ENCODE measurements at regions not wholly inside any gene's neighbourhood (a gene's known extent, or its start where the extent isn't known, plus 50 kb on each side); places are given as distances from the start of the nearest gene placed in this dataset.

GRCh38 chr1:87219626-87220025, 109.1 kb upstream of the LMO4 start:
- intact Hi-C loops (cut with micrococcal nuclease; ENCODE audit: unreplicated experiment), result no loop called here
- H3K36me3 ChIP-seq (ENCODE audit: insufficient read depth, low read length, poor library complexity, severe bottlenecking), result no peaks in the 10 kb centered on the region
- no peaks in the 10 kb centered on the region for H3K9me3 ChIP-seq (ENCODE audit: low read depth, low read length, poor library complexity, severe bottlenecking)
- DNase-seq (ENCODE audit: low spot score), result no peak
- peaks cover under 1% of the 10 kb centered on the region for H3K4me1 ChIP-seq (ENCODE audit: insufficient read depth, low read length, poor library complexity, severe bottlenecking)
- ChIA-PET CTCF (no interaction called here), POLR2A (ENCODE audit: low non-redundant PET) (no interaction called here)
- H3K27me3 ChIP-seq (replicated peaks; ENCODE audit: insufficient read depth, low read depth, low read length, poor library complexity), result no peaks in the 10 kb centered on the region
- no peak overlapping the region for H3K27ac ChIP-seq (ENCODE audit: low read depth, low read length, poor library complexity, severe bottlenecking)
- no peak for TF ChIP-seq EZH2 (IDR thresholded peaks at IDR 0.05; ENCODE audit: borderline replicate concordance, low read depth, low read length, poor library complexity, severe bottlenecking)
- TF ChIP-seq CTCF (conservative IDR thresholded peaks at IDR 0.05; ENCODE audit: low read depth, low read length), result no peak
- no peak overlapping the region for H3K4me3 ChIP-seq (ENCODE audit: low read depth, low read length, poor library complexity, severe bottlenecking)
- no TSS peak for BruUV-seq (replicated peaks)

GRCh38 chr1:87220993-87221392, 107.7 kb upstream of the LMO4 start:
- no TSS peak for BruUV-seq (replicated peaks)
- intact Hi-C loops (cut with micrococcal nuclease; ENCODE audit: unreplicated experiment), result no loop called here
- Histone ChIP-seq H3K4me1 (ENCODE audit: insufficient read depth, low read length, poor library complexity, severe bottlenecking) (peaks cover 5% of the 10 kb centered on the region), H3K4me3 (ENCODE audit: low read depth, low read length, poor library complexity, severe bottlenecking) (no peak overlapping the region), H3K9me3 (ENCODE audit: low read depth, low read length, poor library complexity, severe bottlenecking) (no peaks in the 10 kb centered on the region), H3K27ac (ENCODE audit: low read depth, low read length, poor library complexity, severe bottlenecking) (no peak overlapping the region), H3K36me3 (ENCODE audit: insufficient read depth, low read length, poor library complexity, severe bottlenecking) (no peaks in the 10 kb centered on the region), H3K27me3 (replicated peaks; ENCODE audit: insufficient read depth, low read depth, low read length, poor library complexity) (no peaks in the 10 kb centered on the region)
- no peak for TF ChIP-seq CTCF (conservative IDR thresholded peaks at IDR 0.05; ENCODE audit: low read depth, low read length)
- no peak for TF ChIP-seq EZH2 (IDR thresholded peaks at IDR 0.05; ENCODE audit: borderline replicate concordance, low read depth, low read length, poor library complexity, severe bottlenecking)
- POLR2A ChIA-PET (ENCODE audit: low non-redundant PET), result no interaction called here
- CTCF ChIA-PET, result no interaction called here
- DNase-seq (ENCODE audit: low spot score), result no peak

GRCh38 chr1:87224201-87224600, 104.5 kb upstream of the LMO4 start:
- intact Hi-C loops (cut with micrococcal nuclease; ENCODE audit: unreplicated experiment), result no loop called here
- ChIA-PET CTCF (no interaction called here), POLR2A (ENCODE audit: low non-redundant PET) (no interaction called here)
- peaks cover 5% of the 10 kb centered on the region for H3K4me1 ChIP-seq (ENCODE audit: insufficient read depth, low read length, poor library complexity, severe bottlenecking)
- H3K27me3 ChIP-seq (replicated peaks; ENCODE audit: insufficient read depth, low read depth, low read length, poor library complexity), result no peaks in the 10 kb centered on the region
- DNase-seq (ENCODE audit: low spot score), result peak; percentile 39
- H3K9me3 ChIP-seq (ENCODE audit: low read depth, low read length, poor library complexity, severe bottlenecking), result no peaks in the 10 kb centered on the region
- no peak overlapping the region for H3K27ac ChIP-seq (ENCODE audit: low read depth, low read length, poor library complexity, severe bottlenecking)
- BruUV-seq (replicated peaks), result no TSS peak
- H3K4me3 ChIP-seq (ENCODE audit: low read depth, low read length, poor library complexity, severe bottlenecking), result no peak overlapping the region
- TF ChIP-seq CTCF (conservative IDR thresholded peaks at IDR 0.05; ENCODE audit: low read depth, low read length) (no peak), EZH2 (IDR thresholded peaks at IDR 0.05; ENCODE audit: borderline replicate concordance, low read depth, low read length, poor library complexity, severe bottlenecking) (no peak)
- H3K36me3 ChIP-seq (ENCODE audit: insufficient read depth, low read length, poor library complexity, severe bottlenecking), result no peaks in the 10 kb centered on the region
